Activated naive CD8-positive, alpha-beta T cell treated with anti-CD3 and anti-CD28 coated beads, Interleukin-2, amount 50 U/mL, for 24 hours (primary cell): ENCODE measurements at regions not wholly inside any gene's neighbourhood (a gene's known extent, or its start where the extent isn't known, plus 50 kb on each side); places are given as distances from the start of the nearest gene placed in this dataset.

ENCODE experiments used
- ATAC-seq: fragments of 150-1000 bp; cut with Tn5 transposase; one replicate; pipeline ENCODE4 v1.10.0; 2021
- DNase-seq: peaks from one replicate; pipeline ENCODE4 v3.0.0; 2021
- H3K27ac Mint-ChIP-seq: one replicate; pipeline ENCODE4 v1.8.0; 2021; ENCODE audit warnings: mild to moderate bottlenecking, mixed read lengths
- H3K27me3 Mint-ChIP-seq: one replicate; pipeline ENCODE4 v1.8.0; 2021; ENCODE audit warnings: mixed read lengths
- H3K36me3 Mint-ChIP-seq: one replicate; pipeline ENCODE4 v1.8.0; 2021; ENCODE audit warnings: low read depth, mixed read lengths
- H3K4me1 Mint-ChIP-seq: one replicate; pipeline ENCODE4 v1.8.0; 2021; ENCODE audit warnings: mixed read lengths
- H3K4me3 Mint-ChIP-seq: one replicate; pipeline ENCODE4 v1.8.0; 2021; ENCODE audit warnings: mild to moderate bottlenecking, moderate library complexity, mixed read lengths
- H3K9me3 Mint-ChIP-seq: one replicate; pipeline ENCODE4 v1.8.0; 2021; ENCODE audit warnings: mixed read lengths

- no peak overlapping the region for H3K4me3 Mint-ChIP-seq
- H3K27ac Mint-ChIP-seq = no peak overlapping the region
- no peaks in the 10 kb centered on the region for H3K9me3 Mint-ChIP-seq
- no peaks in the 10 kb centered on the region for H3K36me3 Mint-ChIP-seq
- ATAC-seq = no peak
- peaks cover 38% of the 10 kb centered on the region for H3K27me3 Mint-ChIP-seq
- DNase-seq = no peak
- no peaks in the 10 kb centered on the region for H3K4me1 Mint-ChIP-seq
These were observed 80.2 kb downstream of the FAM241B start for GRCh38 chr10:69710008-69710888.

- Mint-ChIP-seq H3K9me3 (no peaks in the 10 kb centered on the region), H3K4me3 (no peak overlapping the region), H3K36me3 (no peaks in the 10 kb centered on the region), H3K4me1 (no peaks in the 10 kb centered on the region), H3K27me3 (peaks cover 26% of the 10 kb centered on the region), H3K27ac (no peak overlapping the region)
- ATAC-seq (no peak), DNase-seq (no peak)
These were observed 82.3 kb downstream of the FAM241B start for GRCh38 chr10:69712342-69712741.

DNA sequence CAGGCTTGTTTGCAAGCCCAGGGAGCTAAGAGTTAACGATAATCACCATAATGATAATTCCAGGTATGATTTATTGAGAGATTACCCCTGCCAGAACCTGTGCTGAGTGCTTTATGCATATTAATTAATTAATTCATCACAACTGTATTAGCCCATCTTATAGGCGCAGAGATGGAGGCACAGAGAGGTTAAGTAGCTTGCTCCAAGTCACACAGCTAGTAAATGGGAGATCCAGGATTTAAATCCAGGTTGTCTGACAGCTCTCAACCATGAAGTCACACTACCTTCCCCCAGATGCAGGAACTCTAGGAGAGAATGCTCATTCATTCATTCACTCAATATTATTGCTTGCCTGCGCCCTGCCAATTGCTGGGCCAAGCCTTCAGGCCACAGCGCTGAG lies 84.5 kb downstream of the FAM241B start:
- Mint-ChIP-seq H3K27ac (no peak overlapping the region), H3K4me3 (no peak overlapping the region), H3K9me3 (no peaks in the 10 kb centered on the region), H3K4me1 (no peaks in the 10 kb centered on the region), H3K27me3 (peaks cover 16% of the 10 kb centered on the region), H3K36me3 (no peaks in the 10 kb centered on the region)
- ATAC-seq (no peak), DNase-seq (no peak)

DNA sequence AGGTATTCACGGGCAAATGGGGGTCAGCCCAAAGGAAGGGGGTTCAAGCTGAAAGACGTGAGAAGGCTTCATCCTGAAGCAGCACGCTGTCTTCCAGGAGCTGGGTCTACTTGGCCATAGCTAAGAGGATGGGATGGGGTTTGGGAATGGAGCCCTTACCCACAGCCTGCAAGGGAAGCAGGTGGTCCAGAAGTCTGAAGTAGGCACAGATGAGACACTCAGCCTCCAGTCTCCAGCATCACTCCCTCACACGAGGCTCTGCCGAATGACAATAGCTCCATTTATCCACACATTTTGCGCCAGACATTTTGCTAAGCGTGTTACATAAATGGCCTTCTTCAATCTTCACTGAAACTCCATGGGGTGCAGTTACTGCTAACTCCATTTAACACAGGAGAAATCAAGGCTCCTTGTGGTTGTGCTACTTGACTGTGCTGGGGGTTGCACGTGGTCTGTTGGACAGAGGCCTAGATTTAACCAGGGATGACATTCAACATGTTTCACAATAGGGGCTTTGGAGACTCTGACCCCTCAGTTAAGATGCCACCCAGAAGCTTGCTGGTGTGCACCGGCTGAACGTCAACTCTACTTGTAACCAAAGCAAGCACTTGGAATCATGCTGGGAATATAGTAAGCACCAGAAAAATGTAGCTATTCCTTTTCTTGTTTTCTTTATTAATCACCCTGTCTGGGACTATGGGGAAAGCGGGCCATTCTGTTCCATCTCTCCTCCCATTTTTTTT lies 85.3 kb downstream of the FAM241B start:
- DNase-seq (no peak), ATAC-seq (no peak)
- Mint-ChIP-seq H3K36me3 (no peaks in the 10 kb centered on the region), H3K27ac (no peak overlapping the region), H3K4me1 (no peaks in the 10 kb centered on the region), H3K9me3 (no peaks in the 10 kb centered on the region), H3K4me3 (no peak overlapping the region), H3K27me3 (peaks cover 16% of the 10 kb centered on the region)

DNA sequence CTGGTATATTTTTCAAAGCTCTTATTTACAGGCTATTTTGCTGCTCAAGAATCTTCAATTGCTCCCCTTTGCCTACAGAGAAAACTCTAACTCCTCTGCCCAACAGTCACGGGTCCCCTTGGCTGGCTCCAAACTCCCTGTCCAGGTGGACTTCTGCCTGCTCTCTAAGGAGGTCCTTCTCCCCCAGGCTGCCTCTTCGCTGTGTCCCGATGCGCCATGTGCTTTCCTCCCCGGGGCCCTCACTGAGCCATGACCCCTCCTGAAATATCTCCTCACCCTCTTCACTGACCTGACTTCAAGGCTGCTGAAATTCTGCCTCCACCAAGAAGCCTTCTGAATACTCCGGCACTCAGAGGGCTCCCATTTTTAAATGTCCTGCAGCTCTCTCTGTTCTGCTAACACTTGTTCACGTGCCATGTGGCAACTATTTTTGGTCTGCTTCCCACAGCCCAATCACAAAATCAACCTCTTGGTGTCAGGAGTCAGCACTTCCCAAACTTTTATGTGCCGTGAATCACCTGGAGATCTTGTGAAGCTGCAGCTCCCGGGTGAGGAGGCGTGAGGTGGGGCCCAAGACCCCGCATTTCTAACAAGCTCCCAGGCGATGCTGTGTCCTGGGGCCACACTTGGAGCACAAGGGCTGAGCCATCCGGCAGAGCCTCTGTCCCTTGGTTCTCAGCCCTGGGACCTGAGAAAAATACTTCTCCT lies 85.7 kb upstream of the COL13A1 start:
- Mint-ChIP-seq H3K4me3 (no peak overlapping the region), H3K27me3 (peaks cover 12% of the 10 kb centered on the region), H3K4me1 (no peaks in the 10 kb centered on the region), H3K36me3 (no peaks in the 10 kb centered on the region), H3K27ac (no peak overlapping the region), H3K9me3 (no peaks in the 10 kb centered on the region)
- DNase-seq (no peak), ATAC-seq (no peak)

DNA sequence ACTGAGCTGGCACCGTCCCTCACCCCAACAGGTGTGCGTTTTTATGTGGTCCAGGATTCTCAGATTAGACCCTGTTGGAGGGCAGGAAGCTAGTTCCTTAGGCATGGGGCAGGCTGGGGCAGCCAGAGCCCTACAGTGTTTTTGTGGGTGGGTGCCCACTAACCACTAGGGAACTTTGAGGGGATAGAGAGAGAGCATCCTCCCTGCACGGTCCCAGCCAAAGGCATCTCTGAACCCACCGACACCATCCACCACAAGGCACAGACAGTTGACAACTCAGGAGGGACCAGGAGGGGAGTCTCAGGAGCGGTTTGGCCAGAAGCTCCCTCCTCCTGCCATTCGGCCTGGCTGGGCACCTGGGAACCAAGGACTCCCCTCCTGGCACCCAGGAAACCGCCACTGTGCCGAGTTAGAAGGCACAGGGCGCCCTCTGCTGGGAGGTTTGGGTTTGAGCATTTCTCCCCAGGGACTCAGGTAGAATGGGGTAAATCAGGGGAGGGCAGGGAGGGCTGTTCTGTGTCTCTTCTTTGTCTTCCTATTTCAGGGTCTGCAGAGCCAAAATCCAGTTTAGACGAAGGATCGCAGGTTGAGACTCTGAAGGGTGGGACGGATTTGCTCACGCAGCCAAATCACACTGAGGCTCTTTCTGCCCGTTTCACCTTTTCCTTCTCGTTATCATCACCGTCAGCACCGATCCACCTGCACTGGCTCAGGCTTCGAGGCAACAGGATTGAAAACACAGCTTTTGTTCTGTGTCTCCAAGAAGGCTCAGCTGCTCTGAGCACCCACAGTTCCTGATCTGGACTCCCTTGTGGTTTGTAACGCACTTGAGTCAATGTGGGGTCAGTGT lies 84.8 kb upstream of the COL13A1 start:
- Mint-ChIP-seq H3K36me3 (no peaks in the 10 kb centered on the region), H3K9me3 (no peaks in the 10 kb centered on the region), H3K27ac (no peak overlapping the region), H3K27me3 (peaks cover 5% of the 10 kb centered on the region), H3K4me1 (no peaks in the 10 kb centered on the region), H3K4me3 (no peak overlapping the region)
- DNase-seq = peak; percentile 73
- peak; percentile 68 for ATAC-seq

DNA sequence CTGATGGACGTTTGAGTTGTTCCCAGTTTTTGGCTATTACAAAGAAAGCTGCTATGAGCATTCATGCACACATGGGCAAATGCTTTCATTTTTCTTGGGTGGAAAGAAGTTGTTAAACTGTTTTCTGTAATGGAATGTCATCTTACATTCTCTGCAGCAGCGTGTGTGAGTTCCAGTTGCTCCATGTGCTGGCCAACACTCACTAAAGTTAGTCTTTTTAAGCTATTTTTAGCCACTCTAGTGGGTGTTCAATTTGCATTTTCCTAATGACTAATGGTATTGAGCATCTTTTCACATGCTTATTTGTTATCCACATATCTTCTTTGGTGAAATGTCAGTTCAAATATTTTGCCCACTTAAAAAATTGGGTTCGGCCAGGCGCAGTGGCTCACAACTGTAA lies 82.8 kb upstream of the COL13A1 start:
- Mint-ChIP-seq H3K4me1 (no peaks in the 10 kb centered on the region), H3K36me3 (no peaks in the 10 kb centered on the region), H3K27me3 (peaks cover 16% of the 10 kb centered on the region), H3K4me3 (no peak overlapping the region), H3K27ac (no peak overlapping the region), H3K9me3 (no peaks in the 10 kb centered on the region)
- ATAC-seq (no peak), DNase-seq (no peak)

GRCh38 chr10:69721690-69722310 lies 79.9 kb upstream of the COL13A1 start:
- Mint-ChIP-seq H3K4me1 (no peaks in the 10 kb centered on the region), H3K36me3 (no peaks in the 10 kb centered on the region), H3K27ac (no peak overlapping the region), H3K9me3 (no peaks in the 10 kb centered on the region), H3K4me3 (no peak overlapping the region), H3K27me3 (peaks cover 23% of the 10 kb centered on the region)
- no peak for DNase-seq
- no peak for ATAC-seq

DNA sequence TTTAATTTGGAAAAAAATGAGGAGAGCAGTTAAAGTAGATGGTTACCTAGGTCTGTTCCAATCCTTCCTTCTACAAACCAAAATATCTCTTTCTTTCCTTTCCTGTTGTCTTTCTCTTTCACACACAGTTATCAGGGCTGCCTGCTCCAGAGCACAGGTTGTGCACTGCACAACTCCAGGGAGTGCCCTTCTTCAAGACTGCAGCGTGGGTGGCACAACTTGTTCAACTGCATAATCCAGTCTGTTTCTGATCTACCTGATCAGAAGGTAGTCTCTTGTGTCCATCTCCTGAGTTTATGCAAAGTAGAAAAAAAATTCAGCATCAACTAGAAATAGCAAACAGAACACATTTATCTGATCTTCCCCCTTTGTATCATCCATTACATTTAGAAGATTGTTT lies 78.1 kb upstream of the COL13A1 start:
- Mint-ChIP-seq H3K27me3 (peaks cover 26% of the 10 kb centered on the region), H3K36me3 (no peaks in the 10 kb centered on the region), H3K4me3 (no peak overlapping the region), H3K9me3 (no peaks in the 10 kb centered on the region), H3K4me1 (no peaks in the 10 kb centered on the region), H3K27ac (no peak overlapping the region)
- DNase-seq = no peak
- ATAC-seq = no peak

- no peak overlapping the region for H3K27ac Mint-ChIP-seq
- no peak for DNase-seq
- H3K36me3 Mint-ChIP-seq = no peaks in the 10 kb centered on the region
- H3K4me1 Mint-ChIP-seq = no peaks in the 10 kb centered on the region
- H3K27me3 Mint-ChIP-seq = peaks cover 23% of the 10 kb centered on the region
- H3K9me3 Mint-ChIP-seq = no peaks in the 10 kb centered on the region
- ATAC-seq = no peak
- H3K4me3 Mint-ChIP-seq = no peak overlapping the region
These were observed 74.9 kb upstream of the COL13A1 start for GRCh38 chr10:69726850-69727249.

DNA sequence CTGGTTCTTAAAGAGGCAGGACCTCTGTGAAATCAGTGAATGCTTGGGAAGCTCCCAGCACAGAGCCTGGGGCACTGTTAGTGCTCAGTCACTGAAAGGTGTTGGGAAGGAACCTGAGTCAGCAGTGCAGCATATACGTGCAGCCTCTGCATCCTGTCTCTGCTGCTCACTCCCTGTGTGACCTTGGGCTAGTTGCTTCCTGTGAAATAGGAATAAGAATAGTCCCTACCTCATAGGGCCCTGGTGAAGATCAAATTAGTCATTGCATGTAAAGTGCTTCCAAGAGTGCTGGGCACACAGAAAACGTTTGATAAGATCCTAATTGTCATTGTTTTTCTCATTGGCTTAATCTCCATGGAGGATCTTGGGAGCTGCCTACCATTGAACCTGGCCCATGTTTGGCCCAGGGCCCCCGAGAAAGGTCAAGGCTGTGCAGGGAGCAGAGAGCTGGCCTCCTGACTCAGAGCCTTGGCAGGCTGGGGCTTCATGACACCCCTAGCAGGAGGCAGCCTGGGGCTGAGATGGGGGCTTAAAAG lies 73.3 kb upstream of the COL13A1 start:
- H3K4me1 Mint-ChIP-seq = no peaks in the 10 kb centered on the region
- H3K27me3 Mint-ChIP-seq = peaks cover 19% of the 10 kb centered on the region
- no peaks in the 10 kb centered on the region for H3K9me3 Mint-ChIP-seq
- ATAC-seq (no peak), DNase-seq (no peak)
- no peak overlapping the region for H3K4me3 Mint-ChIP-seq
- H3K36me3 Mint-ChIP-seq = no peaks in the 10 kb centered on the region
- no peak overlapping the region for H3K27ac Mint-ChIP-seq

DNA sequence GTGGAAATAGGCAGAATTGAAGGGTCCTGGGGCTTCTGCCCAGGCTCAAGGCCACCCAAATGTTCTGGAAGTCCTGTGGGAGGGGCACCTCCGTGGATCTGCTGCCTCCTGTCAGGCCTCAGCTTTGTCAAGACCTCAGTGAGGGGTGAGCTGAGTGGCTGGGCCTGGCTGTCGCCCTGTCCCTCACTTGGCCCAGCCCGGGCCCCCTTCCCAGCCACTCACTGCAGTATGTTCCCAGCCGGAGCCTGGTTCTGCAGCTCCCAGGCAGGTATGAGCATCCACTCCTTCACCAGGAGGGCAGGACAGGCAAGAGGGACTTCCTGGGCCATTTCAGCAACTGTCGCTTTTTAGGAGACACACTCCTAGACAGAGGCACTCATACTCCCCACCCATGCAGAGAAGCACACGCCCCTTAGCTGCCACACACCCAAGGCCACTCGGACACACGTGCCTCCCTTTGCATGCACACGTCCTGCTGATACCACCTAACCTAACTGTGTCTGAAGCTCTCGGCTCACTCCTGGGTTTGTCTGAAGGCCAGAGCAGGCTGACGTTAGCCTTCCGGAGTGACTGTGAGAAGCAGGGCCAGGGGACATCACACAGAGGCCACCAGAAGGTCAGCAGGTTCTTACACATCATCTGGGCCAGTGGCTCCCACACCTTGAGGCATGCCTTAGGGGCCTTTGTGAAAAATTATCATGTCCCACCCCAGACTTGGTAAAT lies 72.2 kb upstream of the COL13A1 start:
- Mint-ChIP-seq H3K4me1 (peaks cover 6% of the 10 kb centered on the region), H3K4me3 (no peak overlapping the region), H3K27ac (no peak overlapping the region), H3K27me3 (peaks cover 14% of the 10 kb centered on the region), H3K9me3 (no peaks in the 10 kb centered on the region), H3K36me3 (no peaks in the 10 kb centered on the region)
- ATAC-seq (no peak), DNase-seq (no peak)
